Activated CD4-positive, CD25-positive, alpha-beta regulatory T cell treated with anti-CD3 and anti-CD28 coated beads, Interleukin-2, amount 50 U/mL, for 16 hours (primary cell): ENCODE measurements at regions not wholly inside any gene's neighbourhood (a gene's known extent, or its start where the extent isn't known, plus 50 kb on each side); places are given as distances from the start of the nearest gene placed in this dataset.

Source experiments
- DNase-seq: peaks from one replicate; pipeline ENCODE4 v3.0.0-alpha.2; 2020; ENCODE audit warnings: low read depth, low spot score

- no peak for DNase-seq
Observed at GRCh38 chr3:175885231-175885766, 1026.2 kb downstream of the NAALADL2 start.

GRCh38 chr3:175879417-175879816 is 1020.3 kb downstream of the NAALADL2 start:
- no peak for DNase-seq

DNA sequence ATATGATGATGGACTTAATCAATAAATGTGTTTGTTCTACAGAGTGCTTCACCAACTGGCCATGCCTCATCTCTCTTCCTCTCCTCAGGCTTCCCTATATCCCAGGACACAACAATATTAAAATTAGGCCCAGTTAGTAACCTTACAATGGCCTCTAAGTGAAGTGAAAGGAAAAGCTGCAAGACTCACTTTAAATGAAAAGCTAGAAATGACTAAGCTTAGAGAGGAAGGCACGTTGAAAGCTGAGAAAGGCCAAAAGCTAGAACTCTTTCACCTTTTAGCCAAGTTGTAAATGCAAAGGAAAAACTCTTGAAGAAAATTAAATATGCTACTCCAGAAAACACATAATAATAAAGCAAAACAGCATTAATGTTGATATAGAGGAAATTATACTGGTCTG is 1010.3 kb downstream of the NAALADL2 start:
- no peak for DNase-seq

DNA sequence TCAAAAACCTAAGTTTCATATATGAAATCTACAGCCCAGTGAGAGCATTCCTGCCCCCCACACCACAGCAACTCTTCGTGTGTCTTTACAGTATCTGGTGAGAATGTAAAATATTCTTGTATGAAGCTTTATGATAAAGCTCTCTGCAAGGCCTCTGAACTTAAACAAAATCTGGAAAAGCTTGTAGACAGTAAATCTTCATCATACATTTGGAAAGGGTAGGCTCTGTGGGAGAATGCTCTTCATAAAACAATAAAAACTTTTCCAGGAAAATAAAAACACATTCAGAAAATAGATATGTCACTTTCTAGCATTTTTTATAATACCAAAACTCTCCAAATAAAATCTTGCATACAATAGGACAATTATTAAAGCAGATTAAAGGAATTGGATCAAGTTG is 1009.5 kb downstream of the NAALADL2 start:
- no peak for DNase-seq

GRCh38 chr3:175865724-175866123 is 1006.6 kb downstream of the NAALADL2 start:
- DNase-seq: no peak

- no peak for DNase-seq
Observed at GRCh38 chr3:175861916-175862315, 1002.8 kb downstream of the NAALADL2 start.
